Fibroblast of the aortic adventitia (primary cell): ENCODE measurements at regions not wholly inside any gene's neighbourhood (a gene's known extent, or its start where the extent isn't known, plus 50 kb on each side); places are given as distances from the start of the nearest gene placed in this dataset.

Source experiments
- DNase-seq: peaks from one replicate; pipeline ENCODE4 v3.0.0-alpha.2; 2010; ENCODE audit warnings: low read depth
- H3K4me3 ChIP-seq: 2 replicates; pipeline ENCODE4 v1.5.1; 2011; ENCODE audit warnings: low read depth, mild to moderate bottlenecking, control low read depth, low read length, moderate library complexity
- TF ChIP-seq, protein P1 (sequence below): IDR thresholded peaks from 2 replicates; pipeline ENCODE4 v1.5.1; 2011; ENCODE audit warnings: mild to moderate bottlenecking, low read length, control low read depth, inconsistent platforms; ENCODE audit not compliant: insufficient read depth

DNA sequence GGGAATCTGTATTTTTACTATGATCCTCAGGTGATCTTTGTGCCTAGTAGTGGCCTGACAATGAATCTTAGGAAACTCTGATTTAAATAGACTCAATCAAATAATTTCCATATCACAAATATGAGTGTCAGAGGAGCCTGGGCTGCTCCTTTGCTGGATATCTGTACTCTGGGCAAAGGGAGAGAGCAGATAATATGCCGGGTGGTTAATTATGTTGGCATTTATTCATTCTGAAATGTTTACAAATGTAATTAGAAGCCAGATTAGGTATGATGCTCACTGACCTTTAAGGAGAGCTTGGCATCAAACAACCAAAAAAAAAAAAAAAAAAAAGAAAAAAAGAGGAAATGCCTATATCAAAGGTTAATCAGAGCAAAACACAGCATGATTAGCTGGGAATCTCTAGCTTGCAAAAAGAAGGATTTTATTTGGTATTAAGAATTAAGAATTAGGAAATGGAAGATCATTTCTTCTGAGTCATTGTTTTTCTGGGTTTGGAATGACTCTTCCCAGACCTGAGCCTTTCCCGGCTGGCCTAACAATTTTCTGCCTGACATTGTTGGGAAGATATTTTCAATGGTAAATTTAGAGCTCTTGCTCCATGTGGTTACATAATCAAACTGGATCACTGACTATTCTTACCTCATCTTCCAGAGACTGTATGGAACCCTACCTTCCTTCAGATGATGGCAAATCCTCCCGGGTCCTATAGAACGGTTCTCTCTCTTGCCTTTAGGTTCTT, 365.3 kb downstream of the REEP3 start:
- TF ChIP-seq, protein P1, sequence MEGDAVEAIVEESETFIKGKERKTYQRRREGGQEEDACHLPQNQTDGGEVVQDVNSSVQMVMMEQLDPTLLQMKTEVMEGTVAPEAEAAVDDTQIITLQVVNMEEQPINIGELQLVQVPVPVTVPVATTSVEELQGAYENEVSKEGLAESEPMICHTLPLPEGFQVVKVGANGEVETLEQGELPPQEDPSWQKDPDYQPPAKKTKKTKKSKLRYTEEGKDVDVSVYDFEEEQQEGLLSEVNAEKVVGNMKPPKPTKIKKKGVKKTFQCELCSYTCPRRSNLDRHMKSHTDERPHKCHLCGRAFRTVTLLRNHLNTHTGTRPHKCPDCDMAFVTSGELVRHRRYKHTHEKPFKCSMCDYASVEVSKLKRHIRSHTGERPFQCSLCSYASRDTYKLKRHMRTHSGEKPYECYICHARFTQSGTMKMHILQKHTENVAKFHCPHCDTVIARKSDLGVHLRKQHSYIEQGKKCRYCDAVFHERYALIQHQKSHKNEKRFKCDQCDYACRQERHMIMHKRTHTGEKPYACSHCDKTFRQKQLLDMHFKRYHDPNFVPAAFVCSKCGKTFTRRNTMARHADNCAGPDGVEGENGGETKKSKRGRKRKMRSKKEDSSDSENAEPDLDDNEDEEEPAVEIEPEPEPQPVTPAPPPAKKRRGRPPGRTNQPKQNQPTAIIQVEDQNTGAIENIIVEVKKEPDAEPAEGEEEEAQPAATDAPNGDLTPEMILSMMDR, result no peak
- H3K4me3 ChIP-seq, result no peak overlapping the region
- DNase-seq, result no peak

DNA sequence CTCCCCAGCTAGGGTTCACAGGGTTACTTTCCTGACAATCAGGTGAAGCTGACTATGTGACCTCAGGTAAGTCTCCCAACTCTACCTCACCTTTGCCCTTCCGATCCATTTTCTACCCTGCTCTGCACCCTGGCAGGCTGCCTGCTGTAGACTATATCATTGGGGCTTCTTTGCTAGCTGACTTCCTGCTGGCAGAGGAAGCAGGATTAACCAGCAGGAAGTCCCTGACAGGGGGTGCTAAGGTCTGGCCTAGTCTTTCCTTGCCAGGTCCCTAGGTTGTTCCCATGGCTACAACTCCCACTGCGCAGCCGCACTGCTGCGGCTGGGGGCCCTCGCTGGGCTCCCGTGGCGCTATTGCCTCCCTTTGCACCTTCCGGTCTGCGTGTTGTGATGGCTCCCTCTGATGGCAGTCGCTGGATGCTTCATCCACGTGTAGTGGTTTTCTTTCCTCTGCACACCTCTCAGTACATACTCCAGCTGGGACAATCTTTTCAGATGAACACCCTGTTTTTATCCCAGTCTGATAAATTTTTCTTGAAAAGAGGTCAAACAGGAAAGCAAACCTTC, 365.9 kb downstream of the REEP3 start:
- DNase-seq, result no peak
- TF ChIP-seq, protein P1, result no peak

DNA sequence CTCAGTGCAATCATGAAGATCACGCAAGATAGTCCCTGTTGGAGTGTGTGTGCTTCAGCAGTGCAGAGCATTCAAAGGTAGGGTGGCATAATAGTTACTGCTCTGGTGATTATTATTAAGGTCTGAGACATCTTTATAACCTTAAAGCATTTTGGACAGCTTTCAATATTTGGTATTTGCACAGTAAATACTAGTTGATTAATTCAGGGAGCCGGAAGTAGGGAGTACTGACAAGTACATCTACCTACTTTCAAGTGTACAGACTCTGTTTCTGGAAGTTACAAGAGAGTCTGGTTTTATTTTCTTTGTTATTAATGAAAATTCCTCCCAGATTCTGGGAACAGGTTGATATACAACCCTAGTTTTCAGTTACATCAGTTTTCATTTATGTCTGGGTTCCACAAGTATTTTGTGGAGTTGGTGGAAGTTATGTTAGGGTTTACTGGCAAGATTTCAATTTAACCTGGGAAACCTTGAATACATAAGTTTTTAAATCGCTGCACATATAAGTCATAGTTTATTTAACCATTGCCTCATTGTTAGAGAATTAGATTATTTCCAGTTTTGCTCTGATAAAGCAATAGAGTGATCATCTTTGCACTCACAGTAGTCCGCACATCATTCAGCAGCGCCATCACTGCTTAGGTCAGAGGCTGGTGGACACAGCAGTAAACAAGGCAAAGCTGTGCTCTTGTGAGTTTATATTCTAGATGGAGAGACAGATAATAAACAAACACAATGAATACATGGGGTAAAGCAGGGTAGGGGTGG, 366.6 kb downstream of the REEP3 start:
- TF ChIP-seq, protein P1, result no peak
- no peak overlapping the region for H3K4me3 ChIP-seq
- no peak for DNase-seq

More for the DNA sequence above, 365.9 kb downstream of the REEP3 start:
- no peak overlapping the region for H3K4me3 ChIP-seq

DNA sequence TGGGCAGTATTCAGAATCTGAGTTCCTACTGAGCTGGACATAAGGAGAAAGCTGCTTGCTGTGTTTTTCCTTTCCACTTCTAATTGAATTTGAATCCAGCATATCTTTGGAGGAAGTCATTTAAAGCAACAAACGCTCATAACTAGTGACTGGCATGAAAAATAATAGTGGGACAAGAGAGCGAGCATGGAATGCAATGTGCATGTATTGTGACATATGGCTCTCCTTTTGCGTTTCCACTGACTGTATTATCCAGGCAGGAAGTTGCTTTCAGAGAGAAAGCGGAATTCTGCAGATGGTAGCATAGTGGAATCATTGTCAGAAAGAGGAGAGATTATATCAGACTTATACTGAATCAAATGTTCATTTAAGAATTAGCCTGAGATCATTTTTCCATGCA, 368.6 kb downstream of the REEP3 start:
- H3K4me3 ChIP-seq, result no peak overlapping the region
- TF ChIP-seq, protein P1, result no peak
- no peak for DNase-seq

DNA sequence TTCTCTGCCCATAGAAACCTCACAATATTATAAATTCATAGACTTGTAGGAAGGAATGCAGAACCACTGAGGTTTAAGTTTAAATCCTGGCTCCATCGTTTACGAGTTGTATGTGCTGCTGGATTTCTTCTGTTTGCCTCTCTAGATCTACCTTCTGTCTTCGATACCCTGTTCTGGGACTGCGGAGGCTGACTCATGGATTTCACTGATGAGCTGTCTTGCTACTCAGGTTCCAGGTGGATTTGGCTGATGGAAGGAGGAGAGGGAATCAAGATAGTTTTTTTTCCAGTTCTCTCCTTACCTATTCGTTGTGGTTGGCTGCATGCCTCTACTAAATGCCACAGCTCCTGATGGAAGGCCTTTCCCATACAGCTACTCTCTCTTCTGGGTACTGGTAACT, 375.8 kb downstream of the REEP3 start:
- DNase-seq, result no peak
- TF ChIP-seq, protein P1, result no peak

DNA sequence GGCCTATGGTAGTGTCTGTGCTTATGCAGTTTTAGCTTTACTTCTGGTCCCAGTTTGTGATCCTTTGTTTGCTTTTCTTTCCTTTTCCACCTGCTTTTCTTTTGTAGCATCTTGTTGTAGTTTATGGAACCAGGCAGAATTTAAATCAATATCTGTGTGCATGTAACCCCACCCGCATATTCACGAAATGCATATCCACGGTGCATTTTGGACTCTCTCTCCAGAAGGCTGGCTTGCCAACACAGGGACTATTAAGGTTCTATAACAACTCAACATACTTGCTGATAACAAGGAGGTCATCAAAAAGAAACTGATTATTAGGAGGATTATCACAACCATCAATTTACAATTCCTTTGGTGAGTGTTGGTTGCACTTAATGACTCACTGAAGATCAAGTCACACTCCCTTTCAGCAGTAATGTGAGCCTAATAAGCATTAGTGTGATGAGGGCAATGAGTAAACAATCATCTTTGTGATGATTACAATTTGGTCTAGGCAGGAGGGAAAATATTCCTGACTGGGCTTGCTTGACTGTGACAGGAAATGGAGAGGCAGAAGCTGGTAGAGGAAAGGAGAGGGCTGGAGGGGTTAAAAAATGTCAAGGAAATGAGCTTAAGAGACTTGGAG, 378.6 kb downstream of the REEP3 start:
- TF ChIP-seq, protein P1, result no peak
- DNase-seq, result no peak
- H3K4me3 ChIP-seq, result no peak overlapping the region

More for the DNA sequence above, 375.8 kb downstream of the REEP3 start:
- H3K4me3 ChIP-seq, result no peak overlapping the region
